ENCODE measurements at regions not wholly inside any gene's neighbourhood (a gene's known extent, or its start where the extent isn't known, plus 50 kb on each side); places are given as distances from the start of the nearest gene placed in this dataset.

GRCh38 chrX:39873117-39873516, 224.6 kb downstream of the BCOR start:
- no peaks in the 10 kb centered on the region for H3K4me1 ChIP-seq (ENCODE audit: control insufficient read depth in 3 of 3, insufficient read depth in 3 of 3, low read length in 3 of 3)
- H3K9ac ChIP-seq (ENCODE audit: low read depth in 1 of 3, low read length in 3 of 3), result no peak overlapping the region
- no peak overlapping the region for H3K27ac ChIP-seq (ENCODE audit: low read depth, low read length)
- no peaks in the 10 kb centered on the region for H3K9me3 ChIP-seq (ENCODE audit: control insufficient read depth in 3 of 3, low read length in 3 of 3)
- no peak overlapping the region for H3K4me3 ChIP-seq (ENCODE audit: low read length in 3 of 3)
- peaks cover 0 to 11% (median 0%) of the 10 kb centered on the region in 3 donors for H3K27me3 ChIP-seq (ENCODE audit: control insufficient read depth in 3 of 3, insufficient read depth in 3 of 3, low read length in 3 of 3)
- H3K36me3 ChIP-seq (ENCODE audit: control insufficient read depth in 3 of 3, insufficient read depth in 3 of 3, low read length in 3 of 3), result no peaks in the 10 kb centered on the region

DNA sequence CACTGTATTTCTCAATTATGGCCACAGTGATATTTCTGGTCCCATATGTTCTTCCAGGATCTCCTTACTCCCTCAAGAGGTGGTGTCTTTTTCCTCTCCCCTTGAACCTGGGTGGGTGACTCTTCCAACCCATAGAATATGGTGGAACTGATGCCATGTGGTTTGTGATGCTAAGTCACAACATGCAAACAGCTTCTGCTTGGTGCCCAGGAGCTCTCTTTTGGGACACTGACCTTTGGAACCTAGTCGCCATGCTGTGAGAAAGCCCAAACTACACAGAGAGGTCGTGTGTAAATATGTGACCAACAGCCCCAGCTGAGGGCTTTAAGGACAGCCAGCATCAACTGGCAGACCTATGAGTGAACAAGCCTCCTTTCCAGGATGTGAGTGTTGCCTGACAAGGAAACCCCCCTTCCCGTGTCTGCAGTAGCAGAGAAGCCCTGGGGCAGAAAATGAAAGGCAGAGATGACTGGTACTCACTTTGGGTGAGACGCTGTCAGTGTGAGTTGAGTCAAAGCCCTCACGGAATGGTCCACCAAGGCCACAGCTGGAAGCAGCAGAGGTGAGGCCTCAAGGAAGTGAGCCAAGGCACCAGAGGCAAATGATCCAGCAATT, 223.4 kb downstream of the BCOR start:
- Histone ChIP-seq H3K9me3 (ENCODE audit: control insufficient read depth in 3 of 3, low read length in 3 of 3) (no peaks in the 10 kb centered on the region), H3K27me3 (ENCODE audit: control insufficient read depth in 3 of 3, insufficient read depth in 3 of 3, low read length in 3 of 3) (peaks cover 0 to 17% (median 0%) of the 10 kb centered on the region in 3 donors), H3K9ac (ENCODE audit: low read depth in 1 of 3, low read length in 3 of 3) (no peak overlapping the region), H3K4me1 (ENCODE audit: control insufficient read depth in 3 of 3, insufficient read depth in 3 of 3, low read length in 3 of 3) (no peaks in the 10 kb centered on the region), H3K4me3 (ENCODE audit: low read length in 3 of 3) (no peak overlapping the region), H3K36me3 (ENCODE audit: control insufficient read depth in 3 of 3, insufficient read depth in 3 of 3, low read length in 3 of 3) (no peaks in the 10 kb centered on the region), H3K27ac (ENCODE audit: low read depth, low read length) (no peak overlapping the region)

GRCh38 chrX:39875834-39876628, 221.7 kb downstream of the BCOR start:
- no peak overlapping the region for H3K9ac ChIP-seq (ENCODE audit: low read depth in 1 of 3, low read length in 3 of 3)
- no peaks in the 10 kb centered on the region for H3K36me3 ChIP-seq (ENCODE audit: control insufficient read depth in 3 of 3, insufficient read depth in 3 of 3, low read length in 3 of 3)
- H3K9me3 ChIP-seq (ENCODE audit: control insufficient read depth in 3 of 3, low read length in 3 of 3), result no peaks in the 10 kb centered on the region
- no peak overlapping the region for H3K4me3 ChIP-seq (ENCODE audit: low read length in 3 of 3)
- no peaks in the 10 kb centered on the region for H3K4me1 ChIP-seq (ENCODE audit: control insufficient read depth in 3 of 3, insufficient read depth in 3 of 3, low read length in 3 of 3)
- no peak overlapping the region for H3K27ac ChIP-seq (ENCODE audit: low read depth, low read length)
- peaks cover 0 to 17% (median 0%) of the 10 kb centered on the region in 3 donors for H3K27me3 ChIP-seq (ENCODE audit: control insufficient read depth in 3 of 3, insufficient read depth in 3 of 3, low read length in 3 of 3)

- no peaks in the 10 kb centered on the region for H3K4me1 ChIP-seq (ENCODE audit: control insufficient read depth in 3 of 3, insufficient read depth in 3 of 3, low read length in 3 of 3)
- no peaks in the 10 kb centered on the region for H3K9me3 ChIP-seq (ENCODE audit: control insufficient read depth in 3 of 3, low read length in 3 of 3)
- H3K27ac ChIP-seq (ENCODE audit: low read depth, low read length), result no peak overlapping the region
- no peak overlapping the region for H3K4me3 ChIP-seq (ENCODE audit: low read length in 3 of 3)
- H3K9ac ChIP-seq (ENCODE audit: low read depth in 1 of 3, low read length in 3 of 3), result no peak overlapping the region
- H3K36me3 ChIP-seq (ENCODE audit: control insufficient read depth in 3 of 3, insufficient read depth in 3 of 3, low read length in 3 of 3), result no peaks in the 10 kb centered on the region
- H3K27me3 ChIP-seq (ENCODE audit: control insufficient read depth in 3 of 3, insufficient read depth in 3 of 3, low read length in 3 of 3), result peaks cover 0 to 13% (median 0%) of the 10 kb centered on the region in 3 donors
These were observed 219.9 kb downstream of the BCOR start for GRCh38 chrX:39877905-39878304.

DNA sequence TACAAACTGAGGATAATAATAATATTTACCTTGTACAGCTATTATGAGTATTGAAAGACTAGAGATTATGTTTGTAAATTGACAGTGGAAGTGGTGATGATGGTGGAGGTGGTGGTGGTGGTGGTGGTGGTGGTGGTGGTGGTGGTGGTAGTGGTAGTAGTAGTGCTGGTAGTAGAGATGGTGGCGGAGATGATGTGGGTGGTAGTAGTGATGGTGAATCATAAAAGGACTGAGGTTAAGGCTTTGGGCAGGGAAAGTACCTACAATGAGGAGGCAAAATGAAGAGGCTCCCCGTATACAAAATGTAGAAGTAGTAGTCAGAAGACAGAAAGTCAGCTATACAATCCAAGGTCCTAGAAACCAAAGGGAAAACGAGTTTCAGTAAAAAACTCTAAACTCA, 214.1 kb downstream of the BCOR start:
- Histone ChIP-seq H3K36me3 (ENCODE audit: control insufficient read depth in 3 of 3, insufficient read depth in 3 of 3, low read length in 3 of 3) (no peaks in the 10 kb centered on the region), H3K9ac (ENCODE audit: low read depth in 1 of 3, low read length in 3 of 3) (no peak overlapping the region), H3K4me3 (ENCODE audit: low read length in 3 of 3) (no peak overlapping the region), H3K4me1 (ENCODE audit: control insufficient read depth in 3 of 3, insufficient read depth in 3 of 3, low read length in 3 of 3) (no peaks in the 10 kb centered on the region), H3K27me3 (ENCODE audit: control insufficient read depth in 3 of 3, insufficient read depth in 3 of 3, low read length in 3 of 3) (peaks cover 0 to 4% (median 0%) of the 10 kb centered on the region in 3 donors), H3K9me3 (ENCODE audit: control insufficient read depth in 3 of 3, low read length in 3 of 3) (peaks cover 0 to 4% (median 0%) of the 10 kb centered on the region in 3 donors), H3K27ac (ENCODE audit: low read depth, low read length) (no peak overlapping the region)

DNA sequence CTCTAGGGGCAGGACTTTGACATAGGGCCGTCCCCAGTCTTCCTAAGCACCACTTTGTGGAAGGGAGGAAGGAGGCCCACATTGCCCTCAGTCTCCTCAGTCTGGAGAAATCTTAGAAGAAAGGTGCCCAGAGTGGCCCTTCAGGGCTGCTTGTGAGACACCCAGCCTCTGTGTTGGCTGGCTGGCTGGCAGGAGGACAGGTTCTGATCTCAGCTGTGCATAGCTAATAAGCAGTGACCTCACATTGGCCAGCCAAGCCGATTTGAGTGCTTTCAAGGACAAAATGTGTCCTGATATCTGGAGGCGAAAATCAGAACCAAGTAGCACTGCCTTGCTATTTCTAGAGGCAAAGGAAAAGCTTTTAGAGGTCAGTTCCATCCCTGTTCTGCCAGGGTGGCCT, 211.5 kb downstream of the BCOR start:
- no peaks in the 10 kb centered on the region for H3K36me3 ChIP-seq (ENCODE audit: control insufficient read depth in 3 of 3, insufficient read depth in 3 of 3, low read length in 3 of 3)
- H3K27ac ChIP-seq (ENCODE audit: low read depth, low read length), result no peak overlapping the region
- peaks cover 0 to 4% (median 0%) of the 10 kb centered on the region in 3 donors for H3K9me3 ChIP-seq (ENCODE audit: control insufficient read depth in 3 of 3, low read length in 3 of 3)
- no peak overlapping the region for H3K4me3 ChIP-seq (ENCODE audit: low read length in 3 of 3)
- no peak overlapping the region for H3K9ac ChIP-seq (ENCODE audit: low read depth in 1 of 3, low read length in 3 of 3)
- no peaks in the 10 kb centered on the region for H3K27me3 ChIP-seq (ENCODE audit: control insufficient read depth in 3 of 3, insufficient read depth in 3 of 3, low read length in 3 of 3)
- no peaks in the 10 kb centered on the region for H3K4me1 ChIP-seq (ENCODE audit: control insufficient read depth in 3 of 3, insufficient read depth in 3 of 3, low read length in 3 of 3)

DNA sequence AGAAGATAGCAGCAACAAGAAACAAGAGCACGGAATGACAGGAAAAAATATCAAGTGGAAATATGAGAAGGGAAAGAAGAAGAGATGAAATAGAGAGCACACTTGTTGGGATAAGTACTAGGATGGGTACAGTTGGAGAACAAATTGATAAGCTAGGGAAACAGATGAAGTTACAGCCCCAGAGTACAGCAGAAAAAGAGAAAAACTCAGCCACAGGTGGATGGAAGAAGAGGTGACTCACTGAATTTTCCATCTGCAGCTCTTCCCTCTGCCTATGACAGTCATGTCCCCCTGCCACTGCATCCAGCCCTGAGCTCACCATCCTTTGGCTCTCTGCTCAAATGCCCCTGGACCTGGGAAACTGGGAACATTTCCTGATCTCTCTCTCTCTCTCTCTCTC, 209.0 kb downstream of the BCOR start:
- no peak overlapping the region for H3K4me3 ChIP-seq (ENCODE audit: low read length in 3 of 3)
- no peaks in the 10 kb centered on the region for H3K4me1 ChIP-seq (ENCODE audit: control insufficient read depth in 3 of 3, insufficient read depth in 3 of 3, low read length in 3 of 3)
- no peaks in the 10 kb centered on the region for H3K36me3 ChIP-seq (ENCODE audit: control insufficient read depth in 3 of 3, insufficient read depth in 3 of 3, low read length in 3 of 3)
- no peak overlapping the region for H3K27ac ChIP-seq (ENCODE audit: low read depth, low read length)
- no peak overlapping the region for H3K9ac ChIP-seq (ENCODE audit: low read depth in 1 of 3, low read length in 3 of 3)
- peaks cover 0 to 4% (median 0%) of the 10 kb centered on the region in 3 donors for H3K9me3 ChIP-seq (ENCODE audit: control insufficient read depth in 3 of 3, low read length in 3 of 3)
- H3K27me3 ChIP-seq (ENCODE audit: control insufficient read depth in 3 of 3, insufficient read depth in 3 of 3, low read length in 3 of 3), result no peaks in the 10 kb centered on the region

- Histone ChIP-seq H3K9me3 (ENCODE audit: control insufficient read depth in 3 of 3, low read length in 3 of 3) (peaks cover 0 to 4% (median 0%) of the 10 kb centered on the region in 3 donors), H3K4me1 (ENCODE audit: control insufficient read depth in 3 of 3, insufficient read depth in 3 of 3, low read length in 3 of 3) (no peaks in the 10 kb centered on the region), H3K4me3 (ENCODE audit: low read length in 3 of 3) (no peak overlapping the region), H3K27ac (ENCODE audit: low read depth, low read length) (no peak overlapping the region), H3K36me3 (ENCODE audit: control insufficient read depth in 3 of 3, insufficient read depth in 3 of 3, low read length in 3 of 3) (no peaks in the 10 kb centered on the region), H3K9ac (ENCODE audit: low read depth in 1 of 3, low read length in 3 of 3) (no peak overlapping the region), H3K27me3 (ENCODE audit: control insufficient read depth in 3 of 3, insufficient read depth in 3 of 3, low read length in 3 of 3) (no peaks in the 10 kb centered on the region)
These were observed 208.1 kb downstream of the BCOR start for GRCh38 chrX:39889704-39890103.

GRCh38 chrX:39890807-39891206, 207.0 kb downstream of the BCOR start:
- H3K36me3 ChIP-seq (ENCODE audit: control insufficient read depth in 3 of 3, insufficient read depth in 3 of 3, low read length in 3 of 3), result no peaks in the 10 kb centered on the region
- peaks cover 0 to 7% (median 3%) of the 10 kb centered on the region in 3 donors for H3K4me1 ChIP-seq (ENCODE audit: control insufficient read depth in 3 of 3, insufficient read depth in 3 of 3, low read length in 3 of 3)
- H3K27me3 ChIP-seq (ENCODE audit: control insufficient read depth in 3 of 3, insufficient read depth in 3 of 3, low read length in 3 of 3), result no peaks in the 10 kb centered on the region
- H3K27ac ChIP-seq (ENCODE audit: low read depth, low read length), result no peak overlapping the region
- no peak overlapping the region for H3K9ac ChIP-seq (ENCODE audit: low read depth in 1 of 3, low read length in 3 of 3)
- no peak overlapping the region for H3K4me3 ChIP-seq (ENCODE audit: low read length in 3 of 3)
- H3K9me3 ChIP-seq (ENCODE audit: control insufficient read depth in 3 of 3, low read length in 3 of 3), result peaks cover 0 to 4% (median 0%) of the 10 kb centered on the region in 3 donors

- Histone ChIP-seq H3K36me3 (ENCODE audit: control insufficient read depth in 3 of 3, insufficient read depth in 3 of 3, low read length in 3 of 3) (no peaks in the 10 kb centered on the region), H3K27ac (ENCODE audit: low read depth, low read length) (no peak overlapping the region), H3K9me3 (ENCODE audit: control insufficient read depth in 3 of 3, low read length in 3 of 3) (no peaks in the 10 kb centered on the region), H3K9ac (ENCODE audit: low read depth in 1 of 3, low read length in 3 of 3) (no peak overlapping the region), H3K4me3 (ENCODE audit: low read length in 3 of 3) (no peak overlapping the region), H3K4me1 (ENCODE audit: control insufficient read depth in 3 of 3, insufficient read depth in 3 of 3, low read length in 3 of 3) (peaks cover 0 to 9% (median 5%) of the 10 kb centered on the region in 3 donors), H3K27me3 (ENCODE audit: control insufficient read depth in 3 of 3, insufficient read depth in 3 of 3, low read length in 3 of 3) (no peaks in the 10 kb centered on the region)
These were observed 206.0 kb downstream of the BCOR start for GRCh38 chrX:39891781-39892180.

Data from skeletal muscle tissue (tissue), 3 donors.